MM.1S (cell line): ENCODE measurements at regions not wholly inside any gene's neighbourhood (a gene's known extent, or its start where the extent isn't known, plus 50 kb on each side); places are given as distances from the start of the nearest gene placed in this dataset.

ENCODE experiments used
- DNase-seq: peaks from one replicate; pipeline ENCODE4 v3.0.0-alpha.2; 2015
- H2AFZ ChIP-seq: fragments of 300-600 bp; sonication (generic); 2 replicates; pipeline ENCODE4 v1.6.0; 2016; ENCODE audit warnings: antibody characterized with exemption, low read length
- H3F3A ChIP-seq: fragments of 300-600 bp; sonication (generic); 2 replicates; pipeline ENCODE4 v1.6.1; 2016; ENCODE audit warnings: mild to moderate bottlenecking, antibody characterized with exemption, low read length, moderate library complexity, mixed read lengths; ENCODE audit not compliant: insufficient read depth
- H3K27ac ChIP-seq: fragments of 300-600 bp; sonication (generic); 2 replicates; pipeline ENCODE4 v1.5.1; 2016; ENCODE audit warnings: mild to moderate bottlenecking, low read length
- H3K27me3 ChIP-seq: fragments of 300-600 bp; sonication (generic); replicated peaks from 2 replicates; pipeline ENCODE4 v1.6.0; 2016; ENCODE audit warnings: low read length; ENCODE audit not compliant: insufficient read depth
- H3K36me3 ChIP-seq: fragments of 300-600 bp; sonication (generic); replicated peaks from 2 replicates; pipeline ENCODE4 v1.6.1; 2016; ENCODE audit warnings: mild to moderate bottlenecking, low read length, mixed read lengths; ENCODE audit not compliant: insufficient read depth
- H3K4me1 ChIP-seq: fragments of 300-600 bp; sonication (generic); 2 replicates; pipeline ENCODE4 v1.6.1; 2016; ENCODE audit warnings: low read length, mixed read lengths
- H3K4me2 ChIP-seq: fragments of 300-600 bp; sonication (generic); 2 replicates; pipeline ENCODE4 v1.6.0; 2016; ENCODE audit warnings: low read depth, low read length
- H3K4me3 ChIP-seq: fragments of 300-600 bp; sonication (generic); 2 replicates; pipeline ENCODE4 v1.5.1; 2016; ENCODE audit warnings: low read length, mixed read lengths
- H3K79me2 ChIP-seq: fragments of 300-600 bp; sonication (generic); 2 replicates; pipeline ENCODE4 v1.6.1; 2016; ENCODE audit warnings: mixed run types, low read length, mixed read lengths
- H3K9ac ChIP-seq: fragments of 300-600 bp; sonication (generic); 2 replicates; pipeline ENCODE4 v1.6.1; 2016; ENCODE audit warnings: low read length, mixed read lengths
- H3K9me2 ChIP-seq: fragments of 300-600 bp; sonication (generic); replicated peaks from 2 replicates; pipeline ENCODE4 v1.6.1; 2016; ENCODE audit warnings: mild to moderate bottlenecking, low read length, mixed read lengths; ENCODE audit not compliant: insufficient read depth
- H3K9me3 ChIP-seq: fragments of 300-600 bp; sonication (generic); replicated peaks from 2 replicates; pipeline ENCODE4 v1.6.1; 2016; ENCODE audit warnings: mild to moderate bottlenecking, low read length, mixed read lengths; ENCODE audit not compliant: insufficient read depth
- H4K20me1 ChIP-seq: fragments of 300-600 bp; sonication (generic); 2 replicates; pipeline ENCODE4 v1.6.1; 2016; ENCODE audit warnings: mild to moderate bottlenecking, low read length, moderate library complexity, mixed read lengths; ENCODE audit not compliant: insufficient read depth
- EZH2 ChIP-seq: fragments of 300-600 bp; sonication (generic); optimal IDR thresholded peaks from 2 replicates; pipeline ENCODE3; 2017; ENCODE audit warnings: low read depth, mild to moderate bottlenecking, antibody characterized with exemption, low read length, mixed read lengths
- EZH2phosphoT487 ChIP-seq: fragments of 300-600 bp; sonication (generic); IDR thresholded peaks from 2 replicates; pipeline ENCODE4 v1.6.1; 2018; ENCODE audit warnings: antibody characterized with exemption, low read length
- TF ChIP-seq, protein P1 (sequence below): fragments of 300-600 bp; sonication (generic); IDR thresholded peaks from 2 replicates; pipeline ENCODE4 v1.5.1; 2016; ENCODE audit warnings: antibody characterized with exemption, low read length, mixed read lengths

- Histone ChIP-seq H3K9ac (no peak overlapping the region), H3K79me2 (no peaks in the 10 kb centered on the region), H3K9me3 (no peaks in the 10 kb centered on the region), H3K9me2 (no peaks in the 10 kb centered on the region), H3K4me1 (no peaks in the 10 kb centered on the region), H3K27me3 (no peaks in the 10 kb centered on the region), H3F3A (no peaks in the 10 kb centered on the region), H3K4me3 (no peak overlapping the region), H4K20me1 (no peaks in the 10 kb centered on the region), H3K27ac (no peak overlapping the region), H3K36me3 (no peaks in the 10 kb centered on the region), H2AFZ (no peak overlapping the region), H3K4me2 (no peak overlapping the region)
- TF ChIP-seq EZH2 (no peak), EZH2phosphoT487 (no peak)
- TF ChIP-seq, protein P1, sequence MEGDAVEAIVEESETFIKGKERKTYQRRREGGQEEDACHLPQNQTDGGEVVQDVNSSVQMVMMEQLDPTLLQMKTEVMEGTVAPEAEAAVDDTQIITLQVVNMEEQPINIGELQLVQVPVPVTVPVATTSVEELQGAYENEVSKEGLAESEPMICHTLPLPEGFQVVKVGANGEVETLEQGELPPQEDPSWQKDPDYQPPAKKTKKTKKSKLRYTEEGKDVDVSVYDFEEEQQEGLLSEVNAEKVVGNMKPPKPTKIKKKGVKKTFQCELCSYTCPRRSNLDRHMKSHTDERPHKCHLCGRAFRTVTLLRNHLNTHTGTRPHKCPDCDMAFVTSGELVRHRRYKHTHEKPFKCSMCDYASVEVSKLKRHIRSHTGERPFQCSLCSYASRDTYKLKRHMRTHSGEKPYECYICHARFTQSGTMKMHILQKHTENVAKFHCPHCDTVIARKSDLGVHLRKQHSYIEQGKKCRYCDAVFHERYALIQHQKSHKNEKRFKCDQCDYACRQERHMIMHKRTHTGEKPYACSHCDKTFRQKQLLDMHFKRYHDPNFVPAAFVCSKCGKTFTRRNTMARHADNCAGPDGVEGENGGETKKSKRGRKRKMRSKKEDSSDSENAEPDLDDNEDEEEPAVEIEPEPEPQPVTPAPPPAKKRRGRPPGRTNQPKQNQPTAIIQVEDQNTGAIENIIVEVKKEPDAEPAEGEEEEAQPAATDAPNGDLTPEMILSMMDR, result no peak
- no peak for DNase-seq
Observed at GRCh38 chr10:4596951-4597350, 229.1 kb upstream of the AKR1E2 start.

- H3F3A ChIP-seq, result no peaks in the 10 kb centered on the region
- no peak for DNase-seq
- H3K4me3 ChIP-seq, result no peak overlapping the region
- no peaks in the 10 kb centered on the region for H3K9me2 ChIP-seq
- no peaks in the 10 kb centered on the region for H3K27me3 ChIP-seq
- H4K20me1 ChIP-seq, result no peaks in the 10 kb centered on the region
- no peak overlapping the region for H3K27ac ChIP-seq
- no peaks in the 10 kb centered on the region for H3K36me3 ChIP-seq
- H2AFZ ChIP-seq, result no peak overlapping the region
- no peak for TF ChIP-seq EZH2
- TF ChIP-seq EZH2phosphoT487, result no peak
- TF ChIP-seq, protein P1, result no peak
- H3K9me3 ChIP-seq, result no peaks in the 10 kb centered on the region
- no peak overlapping the region for H3K4me2 ChIP-seq
- H3K9ac ChIP-seq, result no peak overlapping the region
- H3K79me2 ChIP-seq, result no peaks in the 10 kb centered on the region
- H3K4me1 ChIP-seq, result no peaks in the 10 kb centered on the region
Observed at GRCh38 chr10:4595719-4596319, 230.2 kb upstream of the AKR1E2 start.

- Histone ChIP-seq H3K4me2 (no peak overlapping the region), H3K79me2 (no peaks in the 10 kb centered on the region), H3K27ac (no peak overlapping the region), H4K20me1 (no peaks in the 10 kb centered on the region), H3K4me1 (no peaks in the 10 kb centered on the region), H2AFZ (no peak overlapping the region), H3K9ac (no peak overlapping the region), H3K9me2 (no peaks in the 10 kb centered on the region), H3K9me3 (no peaks in the 10 kb centered on the region), H3F3A (no peaks in the 10 kb centered on the region), H3K4me3 (no peak overlapping the region), H3K27me3 (no peaks in the 10 kb centered on the region), H3K36me3 (no peaks in the 10 kb centered on the region)
- TF ChIP-seq, protein P1, result no peak
- TF ChIP-seq EZH2 (no peak), EZH2phosphoT487 (no peak)
- no peak for DNase-seq
Observed at GRCh38 chr10:4590807-4591206, 235.2 kb upstream of the AKR1E2 start.
